CMK (cell line): ENCODE measurements at regions not wholly inside any gene's neighbourhood (a gene's known extent, or its start where the extent isn't known, plus 50 kb on each side); places are given as distances from the start of the nearest gene placed in this dataset.

Experiments used
- DNase-seq: peaks from one replicate; pipeline ENCODE4 v3.0.0-alpha.2; 2010; ENCODE audit warnings: low read depth

DNA sequence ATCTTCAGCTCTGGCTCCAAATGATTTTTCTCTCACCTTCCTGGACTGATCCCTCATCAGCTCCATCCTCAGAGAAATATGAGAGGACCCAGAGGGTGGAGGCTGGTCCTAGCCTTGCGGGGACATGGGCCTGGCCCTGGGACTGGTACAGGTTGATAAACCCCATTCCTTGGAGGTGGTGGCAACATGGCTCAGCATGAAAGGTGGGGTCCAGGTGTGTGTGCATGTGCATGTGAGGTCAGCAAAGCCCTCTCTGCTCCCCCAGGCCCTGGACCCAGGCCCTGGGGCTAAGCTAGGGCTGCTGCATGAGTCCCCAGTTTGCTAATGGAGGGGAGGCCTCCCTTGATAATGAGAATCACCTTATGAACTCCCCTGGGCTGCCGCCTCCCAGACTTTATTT is 363.1 kb downstream of the MATN1 start:
- no peak for DNase-seq

DNA sequence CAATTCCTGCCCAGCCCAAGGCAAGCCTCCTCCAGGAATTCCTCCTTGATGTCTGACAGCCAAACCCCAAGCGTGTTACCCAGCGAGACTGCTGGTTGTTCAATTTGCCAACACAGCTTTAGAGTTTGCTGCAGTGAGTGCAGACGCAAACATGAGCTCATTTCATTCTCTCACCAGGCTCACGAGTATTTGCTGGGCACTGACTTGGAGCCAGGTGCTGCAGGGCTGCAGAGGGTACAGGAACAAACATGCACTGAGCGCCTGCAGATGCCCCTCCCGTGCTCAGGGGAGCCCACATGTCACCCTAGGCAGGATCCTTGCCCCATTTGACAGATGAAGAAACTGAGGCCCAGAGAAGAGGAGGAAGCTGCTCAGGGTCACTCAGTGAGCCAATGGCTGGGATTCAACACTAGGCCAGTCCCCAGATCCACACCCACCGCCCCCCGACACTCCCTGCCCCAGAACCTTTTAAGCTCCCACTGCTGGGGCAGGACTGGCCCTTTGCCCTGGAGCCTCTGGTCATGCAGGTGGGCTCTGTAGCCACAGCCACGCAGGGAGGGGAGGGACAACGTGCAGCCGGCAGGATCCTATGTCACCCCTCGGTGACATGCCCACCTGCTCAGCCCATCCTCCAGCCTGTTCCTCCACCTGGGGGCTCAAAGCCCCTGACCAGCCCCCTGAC is 363.7 kb downstream of the MATN1 start:
- DNase-seq = no peak

DNA sequence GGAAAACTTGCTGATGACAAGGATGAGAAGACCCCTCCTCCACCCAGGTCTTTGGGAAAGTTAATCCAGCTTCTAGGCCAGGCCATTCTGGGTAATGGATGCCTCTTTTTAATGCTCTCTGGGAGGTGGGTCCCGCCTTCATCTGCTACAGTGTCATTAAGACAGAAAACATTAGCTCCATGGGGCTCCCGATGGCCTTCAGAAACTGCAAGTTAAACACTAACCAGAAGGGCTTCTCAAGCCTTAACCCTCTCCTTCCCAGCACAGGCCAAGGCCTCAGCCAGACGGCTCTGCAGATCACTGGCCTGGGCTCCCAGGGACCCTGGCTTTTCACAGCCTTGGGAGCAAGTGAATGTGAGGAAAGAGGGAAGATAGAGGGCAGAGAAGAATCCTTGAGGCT is 364.9 kb downstream of the MATN1 start:
- no peak for DNase-seq

DNA sequence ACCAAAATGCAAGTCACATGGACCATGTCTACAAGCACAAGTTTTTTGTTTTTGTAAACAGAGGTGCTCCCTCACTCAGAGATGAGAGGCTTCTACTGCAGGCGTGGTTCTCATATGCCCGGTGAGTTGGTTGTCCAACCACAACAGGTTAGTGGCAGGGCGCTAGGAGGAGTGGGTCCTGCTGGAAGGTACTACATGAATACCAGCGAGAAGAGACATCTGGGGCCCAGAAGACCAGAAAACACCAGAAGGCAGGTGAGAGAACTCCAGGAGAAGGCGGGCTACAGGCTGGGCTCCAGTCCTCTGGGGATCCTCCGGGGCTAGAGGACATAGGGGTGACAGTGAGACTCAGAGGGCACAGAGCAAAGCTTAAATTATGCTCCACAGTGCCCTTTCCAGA is 366.5 kb downstream of the MATN1 start:
- DNase-seq = no peak

DNA sequence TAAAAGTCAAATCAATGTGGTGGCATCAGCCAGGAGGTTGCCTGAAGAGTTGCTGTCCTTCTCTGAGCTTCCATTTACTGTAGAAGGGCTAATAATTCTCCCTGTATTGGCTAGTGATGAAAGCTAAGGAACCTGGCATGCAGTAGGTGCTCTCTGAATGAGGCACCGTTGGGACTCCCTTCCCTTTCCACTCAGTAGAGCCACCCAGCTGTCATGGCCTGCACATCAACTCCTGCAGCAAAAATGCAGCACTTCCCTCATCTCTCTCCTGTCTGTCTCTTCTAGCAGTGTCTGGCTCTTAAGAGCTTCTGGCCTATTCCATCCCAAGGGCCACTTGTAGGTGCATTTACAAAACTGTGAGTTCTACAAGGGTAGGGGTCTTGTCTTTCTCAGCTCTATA is 369.0 kb downstream of the MATN1 start:
- no peak for DNase-seq

DNA sequence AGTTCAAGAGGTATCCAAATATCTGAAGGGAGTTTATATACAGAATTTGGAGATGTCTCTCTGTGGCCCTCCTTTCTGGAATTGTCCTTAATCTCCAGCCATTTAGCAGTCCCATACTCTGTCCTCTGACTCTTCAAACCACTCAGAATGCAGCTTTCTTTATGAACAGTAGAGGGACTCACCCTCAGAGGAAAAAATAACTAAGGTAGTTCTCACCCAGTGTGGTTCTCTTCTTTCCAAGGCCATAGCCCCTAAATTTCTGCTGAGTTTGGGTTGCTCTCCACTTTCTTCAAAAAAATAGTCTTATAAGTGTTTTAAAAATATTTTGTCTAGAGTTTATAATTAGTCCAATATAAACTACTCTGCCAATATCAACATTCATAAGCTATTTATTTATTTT is 369.7 kb downstream of the MATN1 start:
- DNase-seq = no peak

DNA sequence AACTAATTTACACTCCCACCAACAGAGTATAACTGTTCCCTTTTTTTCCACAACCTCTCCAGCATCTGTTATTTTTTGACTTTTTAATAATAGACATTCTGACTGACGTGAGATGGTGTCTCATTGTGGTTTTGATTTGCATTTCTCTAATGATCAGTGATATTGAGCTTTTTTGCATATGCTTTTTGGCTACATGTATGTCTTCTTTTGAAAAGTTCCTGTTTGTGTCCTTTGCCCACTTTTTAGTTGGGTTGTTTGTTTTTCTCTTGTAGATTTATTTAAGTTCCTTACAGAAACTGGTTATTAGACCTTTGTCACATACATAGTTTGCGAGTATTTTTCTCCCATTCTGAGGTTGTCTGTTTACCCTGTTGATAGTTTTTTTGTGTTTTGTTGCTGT is 375.2 kb downstream of the MATN1 start:
- no peak for DNase-seq

DNA sequence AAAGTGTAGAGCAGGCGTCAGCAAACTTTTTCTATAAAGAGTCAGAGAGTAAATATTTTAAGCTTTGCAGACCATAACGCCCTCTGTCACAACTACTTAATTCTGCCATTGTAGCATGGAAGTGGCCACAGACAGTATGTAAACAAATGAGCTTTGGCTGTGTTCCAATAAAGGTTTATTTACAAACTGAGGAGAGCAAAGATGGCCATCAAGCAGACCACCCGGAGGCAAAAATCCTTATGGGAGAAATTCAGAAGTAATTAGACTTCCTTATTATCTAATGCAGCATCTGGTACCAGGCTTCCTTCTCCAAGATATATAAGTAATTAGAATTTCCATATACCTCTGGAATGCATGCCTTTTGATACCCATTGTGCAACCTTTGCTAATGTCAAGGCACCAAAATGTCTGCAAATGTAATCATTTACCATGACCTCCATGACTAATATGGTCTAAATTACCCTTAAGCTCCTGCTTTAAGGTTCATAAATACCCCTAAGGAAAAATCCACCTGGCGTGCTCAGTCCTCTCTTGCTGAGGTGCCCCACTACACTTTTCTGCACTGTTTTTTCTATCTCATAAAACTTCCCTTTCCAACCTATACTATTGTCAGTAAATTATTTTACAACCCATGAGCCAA is 377.8 kb downstream of the MATN1 start:
- DNase-seq = no peak

DNA sequence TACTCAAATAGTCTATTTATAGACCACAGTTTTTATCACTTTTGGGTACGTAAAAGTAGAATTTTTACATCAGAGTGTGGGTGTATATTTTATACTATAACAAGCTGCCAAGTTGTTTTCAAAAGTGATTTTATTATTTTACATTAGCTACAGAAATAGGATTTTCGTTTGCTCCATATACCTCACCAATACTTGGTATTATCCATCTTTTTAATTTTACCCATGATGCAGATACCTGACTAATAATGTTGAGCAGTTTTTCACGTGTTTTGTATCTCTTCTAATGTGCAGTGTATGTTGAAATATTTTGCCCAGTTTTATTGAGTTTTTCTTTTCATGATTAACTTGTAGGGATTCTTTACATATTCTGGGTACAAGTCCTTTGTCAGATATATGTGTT is 379.8 kb downstream of the MATN1 start:
- no peak for DNase-seq

DNA sequence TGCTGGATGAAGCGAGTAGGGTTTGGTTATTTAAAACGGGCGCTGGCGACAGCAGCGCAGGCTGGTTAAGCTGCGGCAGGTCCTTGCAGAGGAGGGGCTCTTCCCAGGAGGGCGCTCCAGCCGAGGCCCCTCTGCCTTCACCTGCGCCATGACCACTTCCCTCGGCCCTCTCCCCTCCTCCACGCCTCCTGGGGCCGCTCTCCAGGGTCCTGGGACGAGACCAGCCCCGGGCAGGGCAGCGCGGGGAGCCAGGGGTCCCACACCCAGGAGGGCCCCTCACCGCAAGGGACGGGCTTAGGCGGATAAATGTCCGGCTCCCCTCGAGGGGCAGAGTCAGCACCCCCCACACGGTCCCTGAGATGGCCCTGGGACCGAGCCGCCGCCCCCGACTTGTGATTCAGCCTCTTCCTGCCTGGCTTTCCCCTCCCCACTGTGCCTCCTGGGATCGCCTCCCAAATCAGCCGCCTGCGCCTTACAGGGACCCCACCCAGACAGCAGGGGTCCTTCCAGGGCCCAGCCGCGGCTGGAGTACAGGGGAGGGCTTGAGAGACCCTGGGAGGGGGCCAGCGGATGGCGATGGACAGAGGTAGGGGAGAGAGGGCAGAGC is 380.7 kb downstream of the MATN1 start:
- DNase-seq = no peak

DNA sequence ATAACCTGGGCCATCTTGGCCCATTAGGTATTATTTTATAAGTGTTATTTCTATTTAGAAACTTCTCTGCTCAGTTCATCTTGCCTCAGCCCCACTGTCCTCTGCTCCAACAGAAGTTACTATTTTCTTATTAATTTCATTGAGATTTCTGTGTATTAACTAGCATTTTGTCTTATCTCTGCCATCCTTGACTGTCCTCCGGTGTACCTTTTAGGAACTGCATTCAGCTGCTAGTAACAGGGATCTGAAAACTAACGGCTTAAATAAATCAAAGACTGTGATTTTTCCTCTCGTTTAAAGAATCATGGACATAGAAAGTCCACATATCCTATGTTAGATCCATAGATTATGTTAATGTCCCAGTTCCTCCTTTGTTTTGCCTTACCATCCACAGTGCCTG is 382.5 kb downstream of the MATN1 start:
- DNase-seq = no peak

DNA sequence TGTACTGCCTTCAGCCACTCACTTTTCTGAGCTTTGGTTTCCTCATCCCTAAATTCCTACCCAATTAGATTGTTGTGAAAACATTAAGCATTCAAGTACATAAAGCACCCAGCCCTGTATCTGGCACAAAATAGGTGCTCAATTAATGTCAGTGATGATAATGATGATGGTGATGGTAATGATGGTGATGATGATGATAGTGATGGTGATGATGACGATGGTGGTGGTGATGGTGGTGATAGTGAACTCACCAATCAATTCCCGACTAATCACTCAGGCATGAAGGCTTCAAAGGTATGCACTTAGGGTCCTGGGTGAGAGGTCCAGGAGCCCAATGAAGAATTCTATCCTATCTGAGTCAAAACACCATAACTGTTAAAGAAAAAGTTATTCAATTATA is 383.5 kb downstream of the MATN1 start:
- no peak for DNase-seq

DNA sequence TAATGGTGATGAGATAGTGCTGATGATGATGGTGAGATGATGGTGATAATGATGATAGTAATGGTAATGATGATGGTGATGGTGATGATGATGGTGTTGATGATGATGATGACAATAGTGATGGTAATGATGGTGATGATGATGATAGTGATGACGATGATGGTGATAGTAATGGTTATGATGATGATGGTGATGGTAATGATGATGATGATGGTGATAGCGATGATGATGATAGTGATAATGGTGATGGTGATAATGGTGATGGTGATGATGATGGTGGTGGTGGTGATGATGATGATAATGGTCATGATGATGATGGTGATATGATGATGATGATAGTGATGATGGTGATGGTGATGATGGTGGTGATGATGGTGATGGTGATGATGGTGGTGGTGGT is 384.6 kb downstream of the MATN1 start:
- no peak for DNase-seq

DNA sequence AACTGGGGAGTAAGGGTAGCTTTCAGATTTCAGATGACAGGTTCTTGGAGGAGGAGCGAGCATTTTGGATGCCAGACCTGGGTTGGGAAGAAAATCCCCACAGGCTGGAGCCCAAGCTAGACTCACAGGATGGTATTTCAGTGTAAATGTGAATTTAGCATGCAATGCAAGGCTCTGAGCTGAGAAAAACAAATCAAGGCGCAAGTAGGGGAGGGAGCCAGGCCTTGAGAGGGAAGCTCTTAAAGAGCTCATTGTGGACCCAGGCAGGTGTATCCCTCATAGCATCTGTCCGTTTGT is 386.1 kb downstream of the MATN1 start:
- DNase-seq = no peak

DNA sequence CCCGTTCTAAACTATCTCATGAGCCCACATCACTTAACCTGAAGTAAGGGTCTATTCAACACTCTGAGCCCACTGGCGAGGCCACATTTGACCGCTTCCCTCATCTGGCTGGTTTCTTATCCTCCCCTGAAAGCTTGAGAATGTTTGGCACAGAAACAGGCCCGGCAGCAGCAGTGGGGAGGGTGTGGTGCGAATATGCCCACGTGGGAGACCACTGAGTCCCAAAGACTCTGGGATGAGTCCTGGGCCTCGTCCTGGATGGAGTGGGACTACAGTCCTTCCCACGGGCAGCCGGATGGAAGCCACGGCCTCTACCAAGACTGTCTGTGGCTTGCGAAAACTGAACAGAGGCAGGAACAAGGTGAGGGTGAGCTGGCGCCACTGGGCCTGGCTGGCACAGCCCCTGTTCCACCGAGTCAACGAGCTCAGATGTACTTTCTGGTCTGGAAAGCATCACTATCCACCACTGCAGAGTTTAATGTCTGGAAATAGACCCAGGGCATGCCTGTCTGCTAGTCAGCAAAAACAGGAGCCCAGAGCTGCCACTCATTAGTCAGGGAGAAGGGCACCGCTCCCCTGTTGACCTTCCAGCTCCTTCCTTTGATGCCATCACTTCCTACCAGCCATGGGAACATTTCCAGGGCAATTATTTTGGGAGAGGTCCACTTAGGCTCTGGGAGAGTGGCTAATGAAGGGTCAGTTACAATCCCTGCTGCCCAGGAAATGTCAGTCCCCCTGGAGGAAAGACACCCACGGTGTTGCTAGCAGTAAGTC is 386.6 kb downstream of the MATN1 start:
- DNase-seq = no peak

DNA sequence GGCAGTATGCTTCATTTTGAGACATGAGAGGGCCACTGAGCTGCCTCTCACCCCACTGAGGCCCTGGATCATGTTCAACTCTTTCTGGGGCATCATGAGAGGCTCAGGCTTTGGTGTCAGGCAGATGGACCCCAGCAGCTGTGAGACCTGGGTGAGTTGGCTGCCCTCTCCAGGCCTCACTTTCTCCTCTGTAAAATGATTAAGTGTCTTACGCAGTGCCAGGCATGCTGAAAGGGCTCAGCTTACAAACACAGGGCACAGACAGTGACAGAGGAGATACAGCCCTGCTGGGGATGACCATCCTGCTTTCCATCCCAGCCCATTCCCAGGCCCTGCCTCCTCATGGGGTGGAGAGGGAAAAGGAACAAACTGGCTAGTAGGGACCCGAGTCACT is 387.4 kb downstream of the MATN1 start:
- DNase-seq = no peak

DNA sequence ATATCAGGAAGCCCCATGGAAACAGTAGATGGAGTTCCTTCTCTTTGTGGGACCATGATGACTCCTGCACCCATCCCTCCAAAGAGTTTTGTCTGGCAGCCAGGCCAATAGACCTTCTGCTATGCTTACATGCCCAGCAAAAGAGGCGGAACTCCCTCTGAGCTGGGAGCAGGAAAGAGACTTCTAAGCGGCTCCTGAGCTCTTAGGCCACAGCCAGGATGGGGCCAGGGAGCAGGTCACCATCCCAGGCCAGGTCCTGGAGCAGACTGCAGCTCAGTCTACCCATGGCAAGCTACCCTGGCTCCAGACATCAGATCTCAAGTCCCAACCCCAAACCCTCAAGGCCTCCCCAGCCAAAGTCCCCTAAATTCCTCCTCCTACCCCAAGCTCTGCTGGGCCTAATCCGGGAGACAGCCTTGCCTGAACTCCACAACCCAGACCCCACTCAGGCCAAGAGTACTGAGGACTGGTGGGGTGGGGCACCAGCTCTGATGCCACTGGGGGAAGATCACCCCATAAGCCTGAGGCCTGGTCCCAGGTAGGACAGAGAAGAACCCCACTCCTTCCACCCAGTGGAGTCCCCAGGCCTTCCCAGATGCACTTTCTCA is 387.9 kb downstream of the MATN1 start:
- no peak for DNase-seq

DNA sequence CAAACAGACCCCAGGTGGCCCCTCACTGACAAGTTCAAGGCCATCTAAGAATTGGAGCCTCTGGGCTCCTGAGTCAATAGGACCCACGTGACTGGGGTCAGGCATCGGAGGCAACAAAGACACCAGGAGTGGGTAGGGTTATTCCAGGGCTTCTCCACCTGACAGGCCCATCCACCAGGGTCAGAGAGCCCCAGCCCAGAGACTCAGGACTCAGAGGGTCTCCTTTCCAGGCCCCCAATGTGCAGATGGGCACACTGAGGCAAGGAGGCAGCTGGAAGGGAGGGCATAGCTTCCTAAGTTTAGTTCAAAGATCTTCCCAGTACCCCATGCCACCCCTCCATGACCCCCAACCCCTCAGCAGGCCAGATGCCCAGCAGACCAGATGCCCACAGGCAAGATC is 388.6 kb downstream of the MATN1 start:
- no peak for DNase-seq

DNA sequence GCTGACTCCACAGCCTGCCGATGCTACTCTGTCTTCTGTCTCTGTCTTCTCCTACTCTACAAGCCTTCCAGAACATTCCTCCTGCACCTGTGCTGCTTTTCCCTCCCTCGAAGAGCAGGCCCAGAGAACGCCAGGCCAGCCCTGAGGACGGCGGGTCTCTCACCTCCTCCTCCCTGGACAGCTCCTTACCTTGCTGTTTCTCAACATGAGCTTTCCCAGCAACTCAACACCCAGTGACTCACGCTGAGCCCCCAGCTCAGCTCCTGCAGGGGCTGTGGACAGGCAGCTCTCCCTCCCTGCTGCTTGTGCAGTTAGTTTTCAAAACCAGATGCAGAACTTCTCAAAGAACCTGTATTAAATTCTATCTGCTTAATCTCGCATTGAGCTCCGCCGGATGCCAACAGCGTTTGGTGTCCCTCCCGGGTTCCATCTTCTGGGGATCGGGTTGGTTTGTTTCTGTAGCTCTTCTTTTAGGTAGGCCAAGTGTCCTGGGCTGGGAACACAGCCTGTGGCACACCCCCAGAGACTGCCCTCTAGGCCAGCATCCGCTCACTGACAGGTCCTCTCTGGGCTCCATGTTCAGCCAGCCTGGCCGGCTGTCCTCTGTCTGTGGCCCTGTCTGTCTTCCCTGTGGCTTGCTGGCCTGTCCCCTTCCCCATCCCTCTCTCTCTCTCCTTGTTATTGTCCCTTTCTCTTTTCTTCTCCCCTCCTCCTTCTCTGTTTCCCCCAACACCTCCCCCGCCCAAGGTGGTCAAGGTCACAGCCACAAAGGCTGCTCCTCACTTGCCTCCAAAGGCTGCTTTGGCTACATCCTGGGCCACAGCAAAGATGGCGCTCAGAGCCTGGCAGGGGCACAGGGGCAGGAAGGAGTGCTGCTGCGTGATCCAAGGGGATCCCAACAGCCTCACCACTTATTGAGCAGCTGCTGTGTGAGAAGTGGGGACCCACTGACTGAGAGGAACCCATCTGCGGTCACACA is 391.0 kb downstream of the MATN1 start:
- no peak for DNase-seq

DNA sequence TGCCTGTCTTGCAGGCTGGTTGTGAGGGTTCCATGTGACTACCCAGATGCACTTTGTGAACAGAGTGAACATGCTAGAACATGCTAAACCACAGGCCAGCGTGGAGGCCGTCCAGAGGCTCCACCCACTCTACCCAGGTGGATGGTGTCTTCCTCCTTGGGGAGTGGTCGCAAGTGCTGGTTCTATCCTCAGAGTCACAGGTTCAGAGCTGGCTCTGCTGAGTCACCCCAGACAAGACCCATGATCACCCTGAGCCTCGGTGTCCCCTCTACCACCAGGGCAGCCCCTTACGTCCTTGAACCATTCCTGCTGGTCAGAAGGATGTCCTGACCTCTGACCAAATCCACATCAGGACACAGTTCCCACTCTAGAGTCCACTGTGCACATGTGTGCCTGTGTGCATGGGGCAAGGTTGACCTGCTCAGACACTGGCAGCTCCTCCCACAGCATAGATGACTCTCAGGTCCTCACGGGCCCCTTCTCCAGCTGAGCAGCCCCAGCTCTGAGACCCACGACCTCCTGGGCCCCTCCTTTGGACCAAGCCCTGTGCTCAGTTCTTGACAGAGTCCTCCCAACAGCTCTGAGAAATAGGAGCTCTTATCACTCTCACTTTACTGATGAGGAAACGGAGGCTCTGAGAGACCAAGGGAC is 391.8 kb downstream of the MATN1 start:
- DNase-seq = no peak

DNA sequence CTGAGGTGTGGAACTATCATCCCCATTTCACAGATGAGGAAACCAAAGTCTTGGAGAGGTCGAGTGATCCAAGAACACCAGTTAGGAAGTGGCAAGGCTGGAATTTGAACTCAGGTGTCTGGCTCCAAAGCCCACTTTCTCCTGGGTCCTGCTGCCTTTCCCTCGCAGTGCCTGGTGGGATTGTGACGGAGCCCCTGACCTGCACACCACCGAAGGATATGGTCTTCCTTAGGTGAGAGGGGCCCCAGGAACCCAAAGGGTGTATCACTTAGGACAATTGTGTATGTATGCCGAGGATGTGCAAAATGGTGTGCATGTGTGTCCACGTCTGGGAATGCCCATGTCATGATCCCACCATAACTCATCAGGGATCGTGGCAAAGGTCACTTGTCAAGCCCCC is 392.7 kb downstream of the MATN1 start:
- DNase-seq = no peak
